KMS-11 (cell line): ENCODE measurements at regions not wholly inside any gene's neighbourhood (a gene's known extent, or its start where the extent isn't known, plus 50 kb on each side); places are given as distances from the start of the nearest gene placed in this dataset.

ENCODE experiments used
- H2AFZ ChIP-seq: fragments of 200-600 bp; sonication (generic); 2 replicates; pipeline ENCODE4 v1.6.1; 2016; ENCODE audit warnings: antibody characterized with exemption, mixed run types, low read depth
- H3K27ac ChIP-seq: fragments of 200-600 bp; sonication (generic); 2 replicates; pipeline ENCODE4 v1.6.1; 2016; ENCODE audit warnings: mild to moderate bottlenecking, mixed run types
- H3K27me3 ChIP-seq: fragments of 200-600 bp; sonication (generic); 2 replicates; pipeline ENCODE4 v1.6.1; 2017; ENCODE audit warnings: mild to moderate bottlenecking, low read depth, mixed run types, moderate library complexity; ENCODE audit not compliant: insufficient read depth
- H3K36me3 ChIP-seq: fragments of 200-600 bp; sonication (generic); 2 replicates; pipeline ENCODE4 v1.6.1; 2017; ENCODE audit warnings: mild to moderate bottlenecking, mixed run types; ENCODE audit not compliant: insufficient read depth
- H3K4me1 ChIP-seq: fragments of 200-600 bp; sonication (generic); 2 replicates; pipeline ENCODE4 v1.6.1; 2016; ENCODE audit warnings: mild to moderate bottlenecking, low read depth, mixed run types; ENCODE audit not compliant: poor library complexity, severe bottlenecking
- H3K4me2 ChIP-seq: fragments of 200-600 bp; sonication (generic); 2 replicates; pipeline ENCODE4 v1.7.0; 2016; ENCODE audit warnings: mild to moderate bottlenecking, mixed run types
- H3K4me3 ChIP-seq: fragments of 200-600 bp; sonication (generic); IDR thresholded peaks from 2 replicates; pipeline ENCODE4 v1.6.1; 2017; ENCODE audit warnings: low read depth, low read length, mixed read lengths; ENCODE audit not compliant: insufficient read depth
- H3K79me2 ChIP-seq: fragments of 200-600 bp; sonication (generic); 2 replicates; pipeline ENCODE4 v1.6.1; 2016; ENCODE audit warnings: low read depth, mixed run types; ENCODE audit not compliant: insufficient read depth
- H3K9ac ChIP-seq: fragments of 200-600 bp; sonication (generic); 2 replicates; pipeline ENCODE4 v1.6.1; 2016; ENCODE audit warnings: mild to moderate bottlenecking, mixed run types
- H4K20me1 ChIP-seq: fragments of 200-600 bp; sonication (generic); 2 replicates; pipeline ENCODE4 v1.6.1; 2016; ENCODE audit warnings: mild to moderate bottlenecking, mixed run types; ENCODE audit not compliant: insufficient read depth
- TF ChIP-seq, protein P1 (sequence below): fragments of 200-600 bp; sonication (generic); conservative IDR thresholded peaks from 2 replicates; pipeline ENCODE4 v1.6.1; 2017; ENCODE audit warnings: low read depth, mild to moderate bottlenecking, antibody characterized with exemption, low read length, moderate library complexity, mixed read lengths

DNA sequence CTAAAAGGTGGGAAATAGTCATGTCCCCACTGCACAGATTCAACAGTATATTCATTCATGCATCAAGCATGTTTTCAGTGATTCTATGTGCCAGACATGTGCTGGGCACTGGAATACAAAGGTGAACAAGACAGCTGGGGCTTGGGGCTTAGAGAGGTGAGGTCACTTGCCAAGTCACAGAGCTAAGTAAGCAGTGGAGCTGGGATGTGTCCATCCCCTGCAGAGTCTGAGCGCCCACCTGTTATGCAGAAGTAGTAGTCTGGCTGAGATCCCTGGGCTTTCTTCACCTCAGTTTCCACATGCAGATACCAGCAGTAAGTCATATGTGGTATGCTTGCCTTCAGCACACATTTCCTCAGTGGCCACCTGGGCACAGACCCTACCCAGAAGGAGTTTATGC, 263.8 kb downstream of the DHX35 start:
- Histone ChIP-seq H3K4me1 (no peaks in the 10 kb centered on the region), H4K20me1 (no peaks in the 10 kb centered on the region), H3K27me3 (no peaks in the 10 kb centered on the region), H3K9ac (no peak overlapping the region), H3K4me2 (no peak overlapping the region), H3K27ac (no peak overlapping the region), H3K4me3 (no peak overlapping the region), H3K79me2 (no peaks in the 10 kb centered on the region), H3K36me3 (no peaks in the 10 kb centered on the region), H2AFZ (no peak overlapping the region)
- TF ChIP-seq, protein P1, sequence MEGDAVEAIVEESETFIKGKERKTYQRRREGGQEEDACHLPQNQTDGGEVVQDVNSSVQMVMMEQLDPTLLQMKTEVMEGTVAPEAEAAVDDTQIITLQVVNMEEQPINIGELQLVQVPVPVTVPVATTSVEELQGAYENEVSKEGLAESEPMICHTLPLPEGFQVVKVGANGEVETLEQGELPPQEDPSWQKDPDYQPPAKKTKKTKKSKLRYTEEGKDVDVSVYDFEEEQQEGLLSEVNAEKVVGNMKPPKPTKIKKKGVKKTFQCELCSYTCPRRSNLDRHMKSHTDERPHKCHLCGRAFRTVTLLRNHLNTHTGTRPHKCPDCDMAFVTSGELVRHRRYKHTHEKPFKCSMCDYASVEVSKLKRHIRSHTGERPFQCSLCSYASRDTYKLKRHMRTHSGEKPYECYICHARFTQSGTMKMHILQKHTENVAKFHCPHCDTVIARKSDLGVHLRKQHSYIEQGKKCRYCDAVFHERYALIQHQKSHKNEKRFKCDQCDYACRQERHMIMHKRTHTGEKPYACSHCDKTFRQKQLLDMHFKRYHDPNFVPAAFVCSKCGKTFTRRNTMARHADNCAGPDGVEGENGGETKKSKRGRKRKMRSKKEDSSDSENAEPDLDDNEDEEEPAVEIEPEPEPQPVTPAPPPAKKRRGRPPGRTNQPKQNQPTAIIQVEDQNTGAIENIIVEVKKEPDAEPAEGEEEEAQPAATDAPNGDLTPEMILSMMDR: no peak

DNA sequence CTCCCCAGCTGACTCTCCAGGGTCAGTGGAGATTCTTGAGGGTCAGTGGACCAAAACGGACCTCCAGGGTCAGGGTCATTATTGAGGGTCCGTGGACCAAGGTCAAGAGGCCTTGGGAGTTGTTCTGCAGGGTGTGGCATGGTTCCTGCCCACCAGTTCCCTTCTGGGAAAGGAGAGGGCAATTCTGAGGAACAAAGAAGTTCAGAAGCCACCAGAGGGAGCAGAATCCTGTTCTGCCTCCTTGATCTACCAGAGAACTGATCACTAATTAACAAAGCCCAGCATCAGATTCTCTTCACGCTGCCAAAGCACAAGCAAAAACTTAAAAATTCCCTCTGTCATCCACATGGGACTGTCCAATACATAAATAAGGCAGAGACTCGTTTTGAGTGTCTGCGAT, 263.4 kb downstream of the DHX35 start:
- Histone ChIP-seq H3K9ac (no peak overlapping the region), H3K36me3 (no peaks in the 10 kb centered on the region), H3K4me2 (no peak overlapping the region), H3K79me2 (no peaks in the 10 kb centered on the region), H3K4me1 (no peaks in the 10 kb centered on the region), H3K27ac (no peak overlapping the region), H2AFZ (no peak overlapping the region), H3K4me3 (no peak overlapping the region), H4K20me1 (no peaks in the 10 kb centered on the region), H3K27me3 (no peaks in the 10 kb centered on the region)
- TF ChIP-seq, protein P1: no peak

- Histone ChIP-seq H2AFZ (no peak overlapping the region), H3K27me3 (no peaks in the 10 kb centered on the region), H3K4me3 (no peak overlapping the region), H3K4me1 (no peaks in the 10 kb centered on the region), H3K9ac (no peak overlapping the region), H3K4me2 (no peak overlapping the region), H3K27ac (no peak overlapping the region), H3K79me2 (no peaks in the 10 kb centered on the region), H3K36me3 (no peaks in the 10 kb centered on the region), H4K20me1 (no peaks in the 10 kb centered on the region)
- TF ChIP-seq, protein P1: no peak
These were observed 260.0 kb downstream of the DHX35 start for GRCh38 chr20:39222101-39222500.

- TF ChIP-seq, protein P1: no peak
- Histone ChIP-seq H3K36me3 (no peaks in the 10 kb centered on the region), H3K79me2 (no peaks in the 10 kb centered on the region), H3K27me3 (no peaks in the 10 kb centered on the region), H3K4me3 (no peak overlapping the region), H3K27ac (no peak overlapping the region), H3K4me1 (no peaks in the 10 kb centered on the region), H2AFZ (no peak overlapping the region), H4K20me1 (no peaks in the 10 kb centered on the region), H3K4me2 (no peak overlapping the region), H3K9ac (no peak overlapping the region)
These were observed 254.1 kb downstream of the DHX35 start for GRCh38 chr20:39216195-39216594.
